ENCODE measurements at regions not wholly inside any gene's neighbourhood (a gene's known extent, or its start where the extent isn't known, plus 50 kb on each side); places are given as distances from the start of the nearest gene placed in this dataset.
"Not testable (repeated sequence)": the region's sequence is repeated elsewhere in the genome, so short reads cannot be mapped to it uniquely, and the experiment has no call there.

GRCh38 chr13:63838366-63839110 is 2422.9 kb upstream of the PCDH20 start:
- no peaks in the 10 kb centered on the region for H3K36me3 ChIP-seq (ENCODE audit: control insufficient read depth, insufficient read depth, low read length)
- H3K9me3 ChIP-seq (ENCODE audit: control insufficient read depth, insufficient read depth, low read depth, low read length), result peaks cover 4% of the 10 kb centered on the region; the same call in 1 of the 2 replicates
- H3K4me3 ChIP-seq (ENCODE audit: low read depth, low read length), result no peak overlapping the region
- H3K4me1 ChIP-seq (ENCODE audit: control insufficient read depth, insufficient read depth, low read length), result no peaks in the 10 kb centered on the region
- no peak overlapping the region for H3K27ac ChIP-seq (ENCODE audit: low read depth, low read length)
- no peak overlapping the region for H3K9ac ChIP-seq (ENCODE audit: low read length)
- H3K27me3 ChIP-seq (ENCODE audit: control insufficient read depth, insufficient read depth, low read length), result no peaks in the 10 kb centered on the region

GRCh38 chr13:63837701-63838100 is 2422.1 kb upstream of the PCDH20 start:
- H3K27ac ChIP-seq (ENCODE audit: low read depth, low read length); H3K36me3 ChIP-seq (ENCODE audit: control insufficient read depth, insufficient read depth, low read length); H3K27me3 ChIP-seq (ENCODE audit: control insufficient read depth, insufficient read depth, low read length): not testable (repeated sequence)

GRCh38 chr13:63829609-63830008 is 2414.0 kb upstream of the PCDH20 start:
- H3K4me1 ChIP-seq (ENCODE audit: control insufficient read depth, insufficient read depth, low read length); H3K27ac ChIP-seq (ENCODE audit: low read depth, low read length); H3K27me3 ChIP-seq (ENCODE audit: control insufficient read depth, insufficient read depth, low read length); H3K36me3 ChIP-seq (ENCODE audit: control insufficient read depth, insufficient read depth, low read length); H3K9me3 ChIP-seq (ENCODE audit: control insufficient read depth, insufficient read depth, low read depth, low read length); H3K9ac ChIP-seq (ENCODE audit: low read length); H3K4me3 ChIP-seq (ENCODE audit: low read depth, low read length): not testable (repeated sequence)

More at GRCh38 chr13:63837701-63838100, 2422.1 kb upstream of the PCDH20 start:
- not testable (repeated sequence) for H3K9ac ChIP-seq (ENCODE audit: low read length); H3K4me1 ChIP-seq (ENCODE audit: control insufficient read depth, insufficient read depth, low read length); H3K9me3 ChIP-seq (ENCODE audit: control insufficient read depth, insufficient read depth, low read depth, low read length); H3K4me3 ChIP-seq (ENCODE audit: low read depth, low read length)

GRCh38 chr13:63821785-63822184 is 2406.1 kb upstream of the PCDH20 start:
- not testable (repeated sequence) for H3K4me1 ChIP-seq (ENCODE audit: control insufficient read depth, insufficient read depth, low read length); H3K27ac ChIP-seq (ENCODE audit: low read depth, low read length); H3K36me3 ChIP-seq (ENCODE audit: control insufficient read depth, insufficient read depth, low read length); H3K27me3 ChIP-seq (ENCODE audit: control insufficient read depth, insufficient read depth, low read length); H3K9me3 ChIP-seq (ENCODE audit: control insufficient read depth, insufficient read depth, low read depth, low read length); H3K9ac ChIP-seq (ENCODE audit: low read length); H3K4me3 ChIP-seq (ENCODE audit: low read depth, low read length)

GRCh38 chr13:63811428-63812004 is 2395.9 kb upstream of the PCDH20 start:
- H3K4me1 ChIP-seq (ENCODE audit: control insufficient read depth, insufficient read depth, low read length); H3K9me3 ChIP-seq (ENCODE audit: control insufficient read depth, insufficient read depth, low read depth, low read length); H3K27ac ChIP-seq (ENCODE audit: low read depth, low read length); H3K36me3 ChIP-seq (ENCODE audit: control insufficient read depth, insufficient read depth, low read length); H3K27me3 ChIP-seq (ENCODE audit: control insufficient read depth, insufficient read depth, low read length): not testable (repeated sequence)
- Histone ChIP-seq H3K4me3 (ENCODE audit: low read depth, low read length) (peak overlapping the region; percentile 53), H3K9ac (ENCODE audit: low read length) (peak overlapping the region; percentile 64)

GRCh38 chr13:63791134-63791533 is 2375.5 kb upstream of the PCDH20 start:
- not testable (repeated sequence) for H3K4me1 ChIP-seq (ENCODE audit: control insufficient read depth, insufficient read depth, low read length); H3K36me3 ChIP-seq (ENCODE audit: control insufficient read depth, insufficient read depth, low read length); H3K27me3 ChIP-seq (ENCODE audit: control insufficient read depth, insufficient read depth, low read length); H3K4me3 ChIP-seq (ENCODE audit: low read depth, low read length); H3K27ac ChIP-seq (ENCODE audit: low read depth, low read length); H3K9ac ChIP-seq (ENCODE audit: low read length); H3K9me3 ChIP-seq (ENCODE audit: control insufficient read depth, insufficient read depth, low read depth, low read length)

- no peaks in the 10 kb centered on the region for H3K4me1 ChIP-seq (ENCODE audit: control insufficient read depth, insufficient read depth, low read length)
- no peak overlapping the region for H3K27ac ChIP-seq (ENCODE audit: low read depth, low read length)
- no peak overlapping the region for H3K4me3 ChIP-seq (ENCODE audit: low read depth, low read length)
- no peak overlapping the region for H3K9ac ChIP-seq (ENCODE audit: low read length)
- H3K36me3 ChIP-seq (ENCODE audit: control insufficient read depth, insufficient read depth, low read length), result no peaks in the 10 kb centered on the region
- H3K9me3 ChIP-seq (ENCODE audit: control insufficient read depth, insufficient read depth, low read depth, low read length), result no peaks in the 10 kb centered on the region
- H3K27me3 ChIP-seq (ENCODE audit: control insufficient read depth, insufficient read depth, low read length), result no peaks in the 10 kb centered on the region
Measured at GRCh38 chr13:63774133-63774532, 2358.5 kb upstream of the PCDH20 start.

- H3K9me3 ChIP-seq (ENCODE audit: control insufficient read depth, insufficient read depth, low read depth, low read length), result no peaks in the 10 kb centered on the region
- no peaks in the 10 kb centered on the region for H3K27me3 ChIP-seq (ENCODE audit: control insufficient read depth, insufficient read depth, low read length)
- no peaks in the 10 kb centered on the region for H3K36me3 ChIP-seq (ENCODE audit: control insufficient read depth, insufficient read depth, low read length)
- H3K4me1 ChIP-seq (ENCODE audit: control insufficient read depth, insufficient read depth, low read length), result no peaks in the 10 kb centered on the region
- no peak overlapping the region for H3K4me3 ChIP-seq (ENCODE audit: low read depth, low read length)
- no peak overlapping the region for H3K27ac ChIP-seq (ENCODE audit: low read depth, low read length)
- no peak overlapping the region for H3K9ac ChIP-seq (ENCODE audit: low read length)
Measured at GRCh38 chr13:63773476-63773875, 2357.8 kb upstream of the PCDH20 start.

- H3K4me3 ChIP-seq (ENCODE audit: low read depth, low read length); H3K27me3 ChIP-seq (ENCODE audit: control insufficient read depth, insufficient read depth, low read length); H3K9ac ChIP-seq (ENCODE audit: low read length); H3K4me1 ChIP-seq (ENCODE audit: control insufficient read depth, insufficient read depth, low read length); H3K9me3 ChIP-seq (ENCODE audit: control insufficient read depth, insufficient read depth, low read depth, low read length); H3K27ac ChIP-seq (ENCODE audit: low read depth, low read length); H3K36me3 ChIP-seq (ENCODE audit: control insufficient read depth, insufficient read depth, low read length): not testable (repeated sequence)
Measured at GRCh38 chr13:63757683-63758082, 2342.0 kb upstream of the PCDH20 start.

GRCh38 chr13:63749857-63750256 is 2334.2 kb upstream of the PCDH20 start:
- not testable (repeated sequence) for H3K4me1 ChIP-seq (ENCODE audit: control insufficient read depth, insufficient read depth, low read length); H3K36me3 ChIP-seq (ENCODE audit: control insufficient read depth, insufficient read depth, low read length); H3K4me3 ChIP-seq (ENCODE audit: low read depth, low read length); H3K27ac ChIP-seq (ENCODE audit: low read depth, low read length); H3K27me3 ChIP-seq (ENCODE audit: control insufficient read depth, insufficient read depth, low read length); H3K9ac ChIP-seq (ENCODE audit: low read length); H3K9me3 ChIP-seq (ENCODE audit: control insufficient read depth, insufficient read depth, low read depth, low read length)

- H3K27me3 ChIP-seq (ENCODE audit: control insufficient read depth, insufficient read depth, low read length); H3K27ac ChIP-seq (ENCODE audit: low read depth, low read length); H3K4me1 ChIP-seq (ENCODE audit: control insufficient read depth, insufficient read depth, low read length); H3K9ac ChIP-seq (ENCODE audit: low read length); H3K9me3 ChIP-seq (ENCODE audit: control insufficient read depth, insufficient read depth, low read depth, low read length); H3K36me3 ChIP-seq (ENCODE audit: control insufficient read depth, insufficient read depth, low read length); H3K4me3 ChIP-seq (ENCODE audit: low read depth, low read length): not testable (repeated sequence)
Measured at GRCh38 chr13:63741814-63742101, 2326.1 kb upstream of the PCDH20 start.
